ENCODE measurements at regions not wholly inside any gene's neighbourhood (a gene's known extent, or its start where the extent isn't known, plus 50 kb on each side); places are given as distances from the start of the nearest gene placed in this dataset.

DNA sequence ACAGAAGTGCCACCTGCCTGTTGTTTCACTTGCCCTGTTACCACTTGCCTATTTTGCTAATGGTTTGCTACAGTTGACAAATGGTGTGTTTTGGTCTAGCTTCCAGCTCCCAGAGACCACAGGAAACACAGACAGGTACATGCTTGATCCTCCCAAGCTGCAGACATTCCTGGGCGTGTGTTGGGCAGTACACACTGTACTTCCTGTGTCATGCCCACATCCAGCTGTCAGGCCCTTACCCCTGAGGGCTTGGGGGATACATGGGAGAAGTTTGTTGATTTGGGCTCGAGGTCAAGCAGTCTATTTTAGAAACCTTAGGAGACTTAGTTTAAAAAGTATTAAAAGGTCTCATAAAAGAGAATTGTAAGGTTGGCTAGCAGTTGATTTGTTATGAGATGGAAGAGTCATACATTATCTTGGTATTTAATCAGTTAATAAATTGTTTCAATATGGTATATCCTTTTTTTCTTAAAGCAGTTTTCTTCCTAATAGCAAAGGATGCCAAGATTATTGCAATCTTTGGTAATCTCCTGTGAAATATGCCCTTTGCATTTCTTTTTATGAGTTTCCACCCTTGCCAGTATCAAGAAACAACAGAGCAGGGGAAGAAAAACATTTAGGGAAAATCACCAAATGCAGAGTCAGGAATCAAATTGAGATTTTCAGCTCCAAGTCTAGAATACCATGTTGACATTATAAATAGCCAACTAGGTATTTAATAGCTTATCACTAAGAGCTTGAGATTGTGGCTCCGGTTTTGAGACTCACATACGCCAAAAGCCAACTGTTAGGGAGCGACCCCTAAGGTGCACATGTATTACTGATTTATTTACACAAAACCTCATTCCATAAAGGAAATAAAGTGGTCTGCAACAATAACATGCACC lies 52.3 kb upstream of the CD180 start:
- Histone ChIP-seq H3K27me3 (ENCODE audit: control insufficient read depth in 2 of 2, insufficient read depth in 2 of 2, low read length in 2 of 2) (no peaks in the 10 kb centered on the region), H3K4me3 (ENCODE audit: low read length) (no peak overlapping the region), H3K36me3 (ENCODE audit: control insufficient read depth in 2 of 3, insufficient read depth in 3 of 3, low read length in 3 of 3) (no peaks in the 10 kb centered on the region), H3K27ac (ENCODE audit: low read depth, low read length) (no peak overlapping the region), H3K9me3 (ENCODE audit: control insufficient read depth in 2 of 3, low read length in 3 of 3) (no peaks in the 10 kb centered on the region), H3K4me1 (ENCODE audit: control insufficient read depth in 2 of 2, insufficient read depth in 2 of 2, low read length in 2 of 2) (peaks cover 5 to 8% of the 10 kb centered on the region in 2 donors)
- no peak overlapping the region for H3K4me3 Mint-ChIP-seq
- ATAC-seq (no peak), DNase-seq (no peak)
- H3K36me3 Mint-ChIP-seq = no peaks in the 10 kb centered on the region
- ChIA-PET POLR2A (interaction anchor here (0.6 kb wide), 1 partner anchor 1759 kb away, joined by 6 read pairs; no protein-coding TSS in a partner anchor), CTCF (interaction anchor here (0.6 to 3.3 kb wide), 9 partner anchors 8 to 1638 kb away, joined by 3 to 12 read pairs (median 3); no protein-coding TSS in a partner anchor)
- H3K4me1 Mint-ChIP-seq = peaks cover 2 to 19% (median 15%) of the 10 kb centered on the region in 7 donors
- peaks cover 0 to 10% (median 0%) of the 10 kb centered on the region in 11 donors for H3K9me3 Mint-ChIP-seq
- H3K27me3 Mint-ChIP-seq = no peaks in the 10 kb centered on the region
- intact Hi-C loops (cut with micrococcal nuclease) = loop anchor here (5.0 to 10.0 kb wide), 5 partner anchors 116 to 1758 kb away; no protein-coding TSS in a partner anchor
- no peak overlapping the region for H3K27ac Mint-ChIP-seq

DNA sequence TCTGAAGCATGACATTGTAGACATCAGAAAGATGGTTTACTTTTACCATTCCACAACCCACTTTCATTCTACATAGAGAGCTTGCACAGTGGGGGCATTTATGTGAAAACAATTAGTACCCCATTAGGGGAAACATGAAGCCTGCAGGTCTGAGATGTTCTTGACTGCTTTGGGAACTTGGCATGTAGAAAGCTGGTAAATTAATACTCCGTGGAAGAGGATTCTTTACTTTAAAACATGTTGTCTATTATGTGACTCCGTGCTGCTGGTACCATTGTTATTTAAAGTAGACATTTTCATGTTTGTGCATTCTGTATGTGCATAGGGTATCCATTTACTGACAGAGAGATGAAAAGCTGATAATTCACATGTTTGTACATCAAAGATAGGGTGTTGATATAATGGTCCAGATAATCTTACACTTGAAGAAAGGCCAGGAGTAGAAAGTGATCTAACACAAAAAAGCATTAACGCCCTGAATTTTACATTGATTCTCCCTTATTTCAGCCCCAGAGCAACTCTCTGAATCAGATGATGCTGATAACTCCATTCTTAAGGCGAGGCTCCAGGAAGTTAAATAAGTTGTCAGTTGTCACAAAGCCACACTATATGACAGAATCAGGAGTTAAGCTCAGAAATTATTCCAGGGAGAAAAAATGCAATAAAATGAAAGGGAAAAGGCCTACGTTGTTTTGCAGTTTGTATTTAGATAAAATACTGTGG lies 50.1 kb upstream of the CD180 start:
- POLR2A ChIA-PET = interaction anchor here (0.6 to 2.0 kb wide), 5 partner anchors 25 to 1025 kb away, joined by 3 to 9 read pairs (median 4); no protein-coding TSS in a partner anchor

More for the DNA sequence above, 50.1 kb upstream of the CD180 start:
- peaks cover 2 to 21% (median 19%) of the 10 kb centered on the region in 7 donors for H3K4me1 Mint-ChIP-seq
- CTCF ChIA-PET = interaction anchor here (0.6 to 3.3 kb wide), 26 partner anchors 15 to 1215 kb away, joined by 3 to 33 read pairs (median 3); no protein-coding TSS in a partner anchor
- Histone ChIP-seq H3K4me1 (ENCODE audit: control insufficient read depth in 2 of 2, insufficient read depth in 2 of 2, low read length in 2 of 2) (peaks cover 5 to 8% of the 10 kb centered on the region in 2 donors), H3K27me3 (ENCODE audit: control insufficient read depth in 2 of 2, insufficient read depth in 2 of 2, low read length in 2 of 2) (no peaks in the 10 kb centered on the region), H3K4me3 (ENCODE audit: low read length) (no peak overlapping the region), H3K27ac (ENCODE audit: low read depth, low read length) (no peak overlapping the region), H3K36me3 (ENCODE audit: control insufficient read depth in 2 of 3, insufficient read depth in 3 of 3, low read length in 3 of 3) (no peaks in the 10 kb centered on the region), H3K9me3 (ENCODE audit: control insufficient read depth in 2 of 3, low read length in 3 of 3) (no peaks in the 10 kb centered on the region)
- intact Hi-C loops (cut with micrococcal nuclease) = loop anchor here (1.0 to 10.0 kb wide), 13 partner anchors 118 to 1761 kb away; no protein-coding TSS in a partner anchor
- H3K36me3 Mint-ChIP-seq = peaks cover 0 to 4% (median 0%) of the 10 kb centered on the region in 5 donors
- H3K9me3 Mint-ChIP-seq = peaks cover 0 to 4% (median 0%) of the 10 kb centered on the region in 11 donors
- no peak overlapping the region for H3K27ac Mint-ChIP-seq
- H3K4me3 Mint-ChIP-seq = no peak overlapping the region
- no peak for DNase-seq
- no peaks in the 10 kb centered on the region for H3K27me3 Mint-ChIP-seq
- no peak for ATAC-seq
